D721Med (cell line): ENCODE measurements at regions not wholly inside any gene's neighbourhood (a gene's known extent, or its start where the extent isn't known, plus 50 kb on each side); places are given as distances from the start of the nearest gene placed in this dataset.

Source experiments
- DNase-seq: peaks from one replicate; pipeline ENCODE4 v3.0.0; 2011; ENCODE audit warnings: low spot score; ENCODE audit not compliant: insufficient read length
- FAIRE-seq: peaks from 2 replicates; lab custom pipeline; 2011; peaks lifted over from hg19 to GRCh38; lab: Jason Lieb, UNC
- CTCF ChIP-seq: IDR thresholded peaks from 2 replicates; pipeline ENCODE4 v1.5.1; 2012; ENCODE audit warnings: mild to moderate bottlenecking, control low read depth; ENCODE audit not compliant: insufficient read depth; ENCODE audit errors: missing control alignments

DNA sequence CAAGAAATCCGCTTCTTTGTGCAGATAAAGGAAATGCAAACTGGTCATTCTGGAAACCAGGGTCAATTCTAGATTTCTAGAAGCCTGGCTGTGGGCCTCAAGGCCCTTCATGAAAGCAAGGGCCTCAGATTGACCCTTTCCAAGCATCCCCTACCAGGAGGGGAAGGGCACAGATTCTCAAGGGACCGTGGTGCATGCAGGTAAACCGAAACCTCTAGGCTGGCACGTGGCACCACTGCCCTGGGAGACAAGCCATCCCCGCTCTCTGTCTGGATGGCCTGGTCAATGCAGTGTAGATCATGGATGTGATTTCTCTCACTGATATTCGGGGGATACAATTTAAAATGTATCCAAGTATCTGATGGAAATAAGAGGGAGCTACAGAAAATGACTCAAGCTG lies 69.4 kb downstream of the TOMM20 start:
- TF ChIP-seq CTCF = no peak
- no peak for DNase-seq

DNA sequence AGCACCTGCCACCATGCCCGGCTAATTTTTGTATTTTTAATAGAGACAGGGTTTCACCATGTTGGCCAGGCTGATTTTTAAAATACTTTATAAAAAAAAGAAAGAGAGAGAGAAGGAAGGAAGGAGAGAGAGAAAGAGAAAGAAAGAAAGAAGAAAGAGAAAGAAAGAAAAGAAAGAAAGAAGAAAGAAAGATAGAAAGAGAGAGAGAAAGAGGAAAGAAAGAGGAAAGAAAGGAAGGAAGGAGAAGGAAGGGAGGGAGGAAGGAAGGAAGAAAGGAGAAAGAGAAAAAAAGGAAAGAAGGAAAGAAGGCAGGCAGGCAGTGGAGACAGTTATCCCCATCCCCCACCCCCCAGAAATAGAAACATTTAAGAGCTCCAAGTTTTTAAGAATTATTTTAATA lies 69.9 kb downstream of the TOMM20 start:
- no peak for TF ChIP-seq CTCF
- DNase-seq (no peak), FAIRE-seq (no peak)

More for the DNA sequence above, 69.4 kb downstream of the TOMM20 start:
- FAIRE-seq = no peak

- TF ChIP-seq CTCF = no peak
- no peak for DNase-seq
- FAIRE-seq = no peak
Observed at GRCh38 chr1:235057385-235058306, 71.0 kb downstream of the TOMM20 start.

- DNase-seq = no peak
- no peak for FAIRE-seq
- TF ChIP-seq CTCF = no peak
Observed at GRCh38 chr1:235056937-235057336, 71.7 kb downstream of the TOMM20 start.

GRCh38 chr1:235054936-235055335 lies 73.7 kb downstream of the TOMM20 start:
- DNase-seq (no peak), FAIRE-seq (no peak)
- TF ChIP-seq CTCF = no peak

- DNase-seq = no peak
- TF ChIP-seq CTCF = no peak
- no peak for FAIRE-seq
Observed at GRCh38 chr1:235054466-235054865, 74.2 kb downstream of the TOMM20 start.
